ENCODE measurements at regions not wholly inside any gene's neighbourhood (a gene's known extent, or its start where the extent isn't known, plus 50 kb on each side); places are given as distances from the start of the nearest gene placed in this dataset.

GRCh38 chr2:234834228-234834923 is 117.4 kb upstream of the SH3BP4 start:
- no peak for DNase-seq

- no peak for DNase-seq
Observed at GRCh38 chr2:234830853-234831252, 121.0 kb upstream of the SH3BP4 start.

GRCh38 chr2:234829074-234829455 is 122.8 kb upstream of the SH3BP4 start:
- DNase-seq = no peak

GRCh38 chr2:234828382-234829073 is 123.3 kb upstream of the SH3BP4 start:
- DNase-seq = no peak

GRCh38 chr2:234827096-234827860 is 124.5 kb upstream of the SH3BP4 start:
- no peak for DNase-seq

- no peak for DNase-seq
Observed at GRCh38 chr2:234826681-234827080, 125.1 kb upstream of the SH3BP4 start.

- DNase-seq = no peak
Observed at GRCh38 chr2:234825616-234826015, 126.2 kb upstream of the SH3BP4 start.

- DNase-seq = no peak
Observed at GRCh38 chr2:234823877-234824376, 127.9 kb upstream of the SH3BP4 start.

GRCh38 chr2:234823196-234823876 is 128.5 kb upstream of the SH3BP4 start:
- no peak for DNase-seq

GRCh38 chr2:234821946-234822475 is 129.8 kb upstream of the SH3BP4 start:
- no peak for DNase-seq

- DNase-seq = no peak
Observed at GRCh38 chr2:234818937-234819336, 132.9 kb upstream of the SH3BP4 start.

GRCh38 chr2:234816491-234816890 is 135.3 kb upstream of the SH3BP4 start:
- no peak for DNase-seq

GRCh38 chr2:234816056-234816455 is 135.8 kb upstream of the SH3BP4 start:
- DNase-seq = no peak

- no peak for DNase-seq
Observed at GRCh38 chr2:234814374-234814773, 137.4 kb upstream of the SH3BP4 start.

GRCh38 chr2:234812851-234813250 is 139.0 kb upstream of the SH3BP4 start:
- DNase-seq = no peak

GRCh38 chr2:234808907-234809306 is 142.9 kb upstream of the SH3BP4 start:
- no peak for DNase-seq

- DNase-seq = no peak
Observed at GRCh38 chr2:234806818-234807217, 145.0 kb upstream of the SH3BP4 start.

GRCh38 chr2:234805836-234806235 is 146.0 kb upstream of the SH3BP4 start:
- DNase-seq = no peak

GRCh38 chr2:234804704-234805103 is 147.1 kb upstream of the SH3BP4 start:
- DNase-seq = no peak

- no peak for DNase-seq
Observed at GRCh38 chr2:234802845-234803171, 149.0 kb upstream of the SH3BP4 start.

GRCh38 chr2:234802071-234802844 is 149.6 kb upstream of the SH3BP4 start:
- DNase-seq = no peak

- DNase-seq = no peak
Observed at GRCh38 chr2:234797566-234798250, 154.1 kb upstream of the SH3BP4 start.
